CD8-positive, alpha-beta memory T cell (primary cell): ENCODE measurements at regions not wholly inside any gene's neighbourhood (a gene's known extent, or its start where the extent isn't known, plus 50 kb on each side); places are given as distances from the start of the nearest gene placed in this dataset.

Experiments
- CTCF ChIA-PET: fragments of 350-600 bp; sonication (Branson Sonifier 250); formaldehyde crosslinking; loops from one replicate; lab custom pipeline; 2021; ENCODE audit warnings: antibody characterized with exemption; lab: Charles Lee
- POLR2A ChIA-PET: fragments of 350-600 bp; sonication (Branson Sonifier 250); formaldehyde crosslinking; loops from one replicate; lab custom pipeline; 2021; ENCODE audit warnings: antibody characterized with exemption; lab: Charles Lee
- DNase-seq, 5 donors: peaks; one replicate each; pipeline versions ENCODE4 v3.0.0 to v3.0.0-alpha.2; 2020 to 2022; ENCODE audit warnings: mixed read lengths in 1 of 5
- H3K27ac ChIP-seq: one replicate; pipeline ENCODE4 v1.7.0; 2013; ENCODE audit warnings: low read depth, mild to moderate bottlenecking, low read length, moderate library complexity
- H3K27me3 ChIP-seq: 2 replicates; pipeline ENCODE4 v1.7.0; 2013; ENCODE audit warnings: low read length, mild to moderate bottlenecking; ENCODE audit not compliant: insufficient read depth, poor library complexity, severe bottlenecking
- H3K36me3 ChIP-seq: 2 replicates; pipeline ENCODE4 v1.7.0; 2013; ENCODE audit warnings: mild to moderate bottlenecking, low read length, moderate library complexity; ENCODE audit not compliant: insufficient read depth
- H3K4me1 ChIP-seq: 2 replicates; pipeline ENCODE4 v1.7.0; 2013; ENCODE audit warnings: mild to moderate bottlenecking, low read length, moderate library complexity; ENCODE audit not compliant: insufficient read depth
- H3K4me3 ChIP-seq: 2 replicates; pipeline ENCODE4 v1.7.0; 2013; ENCODE audit warnings: mild to moderate bottlenecking, low read length
- H3K9me3 ChIP-seq: 2 replicates; pipeline ENCODE4 v1.7.0; 2013; ENCODE audit warnings: mild to moderate bottlenecking, low read length
- H3K27ac Mint-ChIP-seq, 8 donors: one replicate each; pipeline ENCODE4 v1.8.0; 2020 to 2021; ENCODE audit warnings: mixed read lengths in 8 of 8, mild to moderate bottlenecking in 6 of 8, inconsistent platforms in 3 of 8, moderate library complexity in 3 of 8
- H3K27me3 Mint-ChIP-seq, 2 donors: one replicate each; pipeline ENCODE4 v1.8.0; 2020 to 2021; ENCODE audit warnings: mixed read lengths in 2 of 2, mild to moderate bottlenecking in 1 of 2, moderate library complexity in 1 of 2
- H3K36me3 Mint-ChIP-seq, 3 donors: one replicate each; pipeline ENCODE4 v1.8.0; 2020 to 2021; ENCODE audit warnings: mixed read lengths in 3 of 3, inconsistent platforms in 1 of 3, mild to moderate bottlenecking in 1 of 3
- H3K4me1 Mint-ChIP-seq, 3 donors: one replicate each; pipeline ENCODE4 v1.8.0; 2020 to 2021; ENCODE audit warnings: mixed read lengths in 3 of 3, inconsistent platforms in 1 of 3, mild to moderate bottlenecking in 1 of 3
- H3K4me3 Mint-ChIP-seq, 7 donors: one replicate each; pipeline ENCODE4 v1.8.0; 2020 to 2021; ENCODE audit warnings: mixed read lengths in 7 of 7, mild to moderate bottlenecking in 6 of 7, moderate library complexity in 4 of 7, inconsistent platforms in 2 of 7
- H3K9me3 Mint-ChIP-seq, 5 donors: one replicate each; pipeline ENCODE4 v1.8.0; 2020 to 2022; ENCODE audit warnings: mixed read lengths in 5 of 5, mild to moderate bottlenecking in 3 of 5, moderate library complexity in 2 of 5, inconsistent platforms in 1 of 5

GRCh38 chr3:28124882-28125281 is 116.5 kb upstream of the CMC1 start:
- Histone ChIP-seq H3K27me3 (no peaks in the 10 kb centered on the region), H3K36me3 (no peaks in the 10 kb centered on the region), H3K9me3 (no peaks in the 10 kb centered on the region), H3K27ac (no peak overlapping the region), H3K4me3 (no peak overlapping the region), H3K4me1 (no peaks in the 10 kb centered on the region)
- Mint-ChIP-seq H3K4me1 (peaks cover 5 to 7% (median 6%) of the 10 kb centered on the region in 3 donors), H3K9me3 (no peaks in the 10 kb centered on the region), H3K27me3 (no peaks in the 10 kb centered on the region), H3K27ac (no peak overlapping the region), H3K4me3 (no peak overlapping the region), H3K36me3 (no peaks in the 10 kb centered on the region)
- ChIA-PET CTCF (no interaction called here), POLR2A (no interaction called here)
- DNase-seq, result no peak

DNA sequence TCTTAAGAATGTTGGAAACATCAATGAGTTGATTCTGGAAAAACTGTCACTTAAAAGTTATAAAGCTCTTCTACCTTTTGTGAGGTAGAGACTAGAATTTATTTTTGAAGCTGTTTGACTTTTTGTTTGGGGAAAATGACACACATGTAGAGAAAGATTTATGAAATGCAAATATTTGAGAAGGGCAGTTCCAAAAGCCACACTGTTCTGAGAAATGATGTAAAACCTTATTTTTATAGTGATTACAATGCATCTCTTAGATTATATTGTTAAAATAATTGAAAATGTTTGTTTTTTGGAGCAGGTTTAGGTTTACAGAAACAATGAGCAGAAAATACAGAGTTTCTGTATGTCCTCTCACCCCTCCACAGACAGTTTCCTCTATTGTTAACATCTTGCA is 116.1 kb upstream of the CMC1 start:
- no peak for DNase-seq
- ChIA-PET POLR2A (no interaction called here), CTCF (no interaction called here)
- Mint-ChIP-seq H3K4me1 (peaks cover 5 to 7% (median 6%) of the 10 kb centered on the region in 3 donors), H3K27me3 (peaks cover 0 to 3% of the 10 kb centered on the region in 2 donors), H3K27ac (no peak overlapping the region), H3K4me3 (no peak overlapping the region), H3K36me3 (no peaks in the 10 kb centered on the region), H3K9me3 (no peaks in the 10 kb centered on the region)
- Histone ChIP-seq H3K36me3 (no peaks in the 10 kb centered on the region), H3K4me1 (no peaks in the 10 kb centered on the region), H3K9me3 (no peaks in the 10 kb centered on the region), H3K27ac (no peak overlapping the region), H3K27me3 (no peaks in the 10 kb centered on the region), H3K4me3 (no peak overlapping the region)

- H3K9me3 ChIP-seq, result no peaks in the 10 kb centered on the region
- H3K9me3 Mint-ChIP-seq, result no peaks in the 10 kb centered on the region
- H3K27ac Mint-ChIP-seq, result no peak overlapping the region
- H3K27me3 ChIP-seq, result no peaks in the 10 kb centered on the region
- POLR2A ChIA-PET, result no interaction called here
- no peaks in the 10 kb centered on the region for H3K4me1 Mint-ChIP-seq
- CTCF ChIA-PET, result interaction anchor here (0.6 kb wide), 1 partner anchor 50 kb away, joined by 3 read pairs; no protein-coding TSS in a partner anchor
- no peak overlapping the region for H3K4me3 ChIP-seq
- no peak overlapping the region for H3K4me3 Mint-ChIP-seq
- H3K4me1 ChIP-seq, result no peaks in the 10 kb centered on the region
- no peaks in the 10 kb centered on the region for H3K36me3 Mint-ChIP-seq
- no peak overlapping the region for H3K27ac ChIP-seq
- H3K36me3 ChIP-seq, result no peaks in the 10 kb centered on the region
- peaks cover 0 to 3% of the 10 kb centered on the region in 2 donors for H3K27me3 Mint-ChIP-seq
- DNase-seq, result no peak
Measured at GRCh38 chr3:28130836-28131235, 110.6 kb upstream of the CMC1 start.

- Mint-ChIP-seq H3K4me3 (no peak overlapping the region), H3K27me3 (peaks cover 0 to 3% of the 10 kb centered on the region in 2 donors), H3K27ac (no peak overlapping the region), H3K4me1 (peaks cover 0 to 2% (median 0%) of the 10 kb centered on the region in 3 donors), H3K9me3 (no peaks in the 10 kb centered on the region), H3K36me3 (no peaks in the 10 kb centered on the region)
- Histone ChIP-seq H3K36me3 (no peaks in the 10 kb centered on the region), H3K9me3 (no peaks in the 10 kb centered on the region), H3K4me1 (no peaks in the 10 kb centered on the region), H3K27ac (no peak overlapping the region), H3K4me3 (no peak overlapping the region), H3K27me3 (no peaks in the 10 kb centered on the region)
- POLR2A ChIA-PET, result no interaction called here
- DNase-seq, result no peak
- CTCF ChIA-PET, result interaction anchor here (1.4 kb wide), 1 partner anchor 11 kb away, joined by 4 read pairs; no protein-coding TSS in a partner anchor
Measured at GRCh38 chr3:28132941-28133340, 108.5 kb upstream of the CMC1 start.

DNA sequence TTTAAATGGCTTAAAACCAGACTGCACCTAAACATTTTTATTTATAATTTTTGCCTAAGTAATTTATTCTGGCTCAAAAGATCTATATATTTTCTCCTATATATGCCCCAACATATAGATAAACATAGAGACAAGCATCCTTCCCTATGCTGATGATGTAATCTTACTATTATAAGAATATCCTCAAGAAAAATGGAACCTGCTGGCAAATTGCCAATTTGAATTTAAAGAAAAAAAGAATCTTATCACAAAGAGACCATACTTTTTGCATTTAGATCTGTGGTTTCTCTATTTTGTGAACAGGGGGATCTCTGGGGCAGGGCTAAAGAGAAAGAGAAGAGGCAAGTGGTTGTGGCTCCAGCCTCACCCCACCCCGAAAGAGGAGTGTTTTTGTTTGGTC is 107.2 kb upstream of the CMC1 start:
- DNase-seq, result no peak
- H3K4me3 Mint-ChIP-seq, result no peak overlapping the region

GRCh38 chr3:28134792-28135375 is 106.5 kb upstream of the CMC1 start:
- POLR2A ChIA-PET, result no interaction called here
- H3K27me3 Mint-ChIP-seq, result peaks cover 0 to 3% of the 10 kb centered on the region in 2 donors

More for the DNA sequence above, 107.2 kb upstream of the CMC1 start:
- H3K9me3 Mint-ChIP-seq, result no peaks in the 10 kb centered on the region
- Histone ChIP-seq H3K4me1 (no peaks in the 10 kb centered on the region), H3K36me3 (no peaks in the 10 kb centered on the region), H3K4me3 (no peak overlapping the region), H3K27me3 (no peaks in the 10 kb centered on the region), H3K27ac (no peak overlapping the region), H3K9me3 (no peaks in the 10 kb centered on the region)
- peaks cover 0 to 3% of the 10 kb centered on the region in 2 donors for H3K27me3 Mint-ChIP-seq
- POLR2A ChIA-PET, result no interaction called here
- peaks cover 0 to 2% (median 0%) of the 10 kb centered on the region in 3 donors for H3K4me1 Mint-ChIP-seq
- no peaks in the 10 kb centered on the region for H3K36me3 Mint-ChIP-seq
- H3K27ac Mint-ChIP-seq, result no peak overlapping the region
- CTCF ChIA-PET, result no interaction called here

DNA sequence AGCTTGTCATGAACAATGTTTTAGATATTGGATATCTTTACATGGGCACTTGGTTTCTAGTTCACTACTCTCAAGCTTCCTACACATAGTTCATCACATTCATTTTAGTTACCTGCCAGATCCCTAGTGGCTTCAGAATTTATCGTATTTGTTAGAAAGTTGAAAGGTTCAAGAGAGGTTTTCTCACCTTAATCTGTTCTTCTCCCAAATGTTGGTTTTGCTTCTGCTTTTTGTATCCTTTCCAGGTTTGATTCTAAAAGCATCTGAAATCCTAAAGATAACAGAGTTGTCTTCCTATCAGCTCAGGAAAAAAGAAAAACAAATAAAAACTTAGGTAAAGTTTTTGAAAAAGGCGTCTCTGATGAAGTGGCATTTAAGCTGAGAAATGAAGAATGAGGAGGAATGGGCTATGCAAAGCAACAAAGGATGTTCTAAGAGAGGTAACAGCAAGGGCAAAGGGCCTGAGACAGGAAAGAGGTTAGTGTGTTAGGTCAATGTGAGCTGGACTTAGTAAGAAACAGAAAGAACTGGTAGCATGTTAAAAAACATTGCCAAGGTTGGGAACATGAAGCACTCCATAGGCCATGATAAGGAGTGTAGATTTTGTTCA is 104.7 kb upstream of the CMC1 start:
- Histone ChIP-seq H3K36me3 (no peaks in the 10 kb centered on the region), H3K4me3 (no peak overlapping the region), H3K27ac (no peak overlapping the region), H3K4me1 (no peaks in the 10 kb centered on the region), H3K9me3 (no peaks in the 10 kb centered on the region), H3K27me3 (no peaks in the 10 kb centered on the region)
- Mint-ChIP-seq H3K36me3 (peaks cover 0 to 4% (median 0%) of the 10 kb centered on the region in 3 donors), H3K4me3 (no peak overlapping the region), H3K9me3 (no peaks in the 10 kb centered on the region), H3K27ac (no peak overlapping the region), H3K27me3 (no peaks in the 10 kb centered on the region), H3K4me1 (peaks cover 0 to 2% (median 0%) of the 10 kb centered on the region in 3 donors)
- no peak for DNase-seq
- ChIA-PET CTCF (no interaction called here), POLR2A (no interaction called here)

More at GRCh38 chr3:28134792-28135375, 106.5 kb upstream of the CMC1 start:
- Histone ChIP-seq H3K27ac (no peak overlapping the region), H3K27me3 (no peaks in the 10 kb centered on the region), H3K36me3 (no peaks in the 10 kb centered on the region), H3K9me3 (no peaks in the 10 kb centered on the region), H3K4me1 (no peaks in the 10 kb centered on the region), H3K4me3 (no peak overlapping the region)
- no peak for DNase-seq
- peaks cover 0 to 2% (median 0%) of the 10 kb centered on the region in 3 donors for H3K4me1 Mint-ChIP-seq
- CTCF ChIA-PET, result no interaction called here
- no peak overlapping the region for H3K4me3 Mint-ChIP-seq
- no peaks in the 10 kb centered on the region for H3K36me3 Mint-ChIP-seq
- no peak overlapping the region for H3K27ac Mint-ChIP-seq
- no peaks in the 10 kb centered on the region for H3K9me3 Mint-ChIP-seq

GRCh38 chr3:28138043-28138610 is 103.3 kb upstream of the CMC1 start:
- no peak overlapping the region for H3K27ac ChIP-seq
- Mint-ChIP-seq H3K36me3 (peaks cover 0 to 4% (median 0%) of the 10 kb centered on the region in 3 donors), H3K4me3 (no peak overlapping the region), H3K27ac (no peak overlapping the region), H3K27me3 (no peaks in the 10 kb centered on the region), H3K4me1 (peaks cover 0 to 5% (median 4%) of the 10 kb centered on the region in 3 donors), H3K9me3 (no peaks in the 10 kb centered on the region)
- no peak overlapping the region for H3K4me3 ChIP-seq
- H3K9me3 ChIP-seq, result no peaks in the 10 kb centered on the region
- H3K27me3 ChIP-seq, result no peaks in the 10 kb centered on the region
- H3K4me1 ChIP-seq, result no peaks in the 10 kb centered on the region
- DNase-seq, result no peak
- ChIA-PET CTCF (no interaction called here), POLR2A (no interaction called here)
- H3K36me3 ChIP-seq, result no peaks in the 10 kb centered on the region
